ENCODE measurements at regions not wholly inside any gene's neighbourhood (a gene's known extent, or its start where the extent isn't known, plus 50 kb on each side); places are given as distances from the start of the nearest gene placed in this dataset.

- Mint-ChIP-seq H3K27me3 (ENCODE audit: insufficient read depth) (peaks cover 3% of the 10 kb centered on the region; the same call in 1 of the 2 replicates), H3K9me3 (no peaks in the 10 kb centered on the region), H3K36me3 (ENCODE audit: low read depth) (no peaks in the 10 kb centered on the region), H3K27ac (no peak overlapping the region), H3K4me3 (no peak overlapping the region), H3K4me1 (ENCODE audit: low read depth) (no peaks in the 10 kb centered on the region)
- TF ChIP-seq CTCF (IDR thresholded peaks at IDR 0.05), result no peak
- no peak for DNase-seq
Measured at GRCh38 chr1:229891227-229891626, 175.8 kb upstream of the GALNT2 start.

- DNase-seq, result no peak
- Mint-ChIP-seq H3K9me3 (no peaks in the 10 kb centered on the region), H3K27ac (no peak overlapping the region), H3K4me1 (ENCODE audit: low read depth) (no peaks in the 10 kb centered on the region), H3K36me3 (ENCODE audit: low read depth) (no peaks in the 10 kb centered on the region), H3K27me3 (ENCODE audit: insufficient read depth) (peaks cover 9% of the 10 kb centered on the region; the same call in 1 of the 2 replicates), H3K4me3 (no peak overlapping the region)
- TF ChIP-seq CTCF (IDR thresholded peaks at IDR 0.05), result no peak
Measured at GRCh38 chr1:229892515-229893117, 174.4 kb upstream of the GALNT2 start.

- no peaks in the 10 kb centered on the region for H3K9me3 Mint-ChIP-seq
- no peak for DNase-seq
- H3K27ac Mint-ChIP-seq, result no peak overlapping the region
- TF ChIP-seq CTCF (IDR thresholded peaks at IDR 0.05), result no peak
- H3K4me3 Mint-ChIP-seq, result no peak overlapping the region
- H3K4me1 Mint-ChIP-seq (ENCODE audit: low read depth), result no peaks in the 10 kb centered on the region
- H3K36me3 Mint-ChIP-seq (ENCODE audit: low read depth), result no peaks in the 10 kb centered on the region
- H3K27me3 Mint-ChIP-seq (ENCODE audit: insufficient read depth), result peaks cover 9% of the 10 kb centered on the region; the same call in 1 of the 2 replicates
Measured at GRCh38 chr1:229893762-229894444, 173.1 kb upstream of the GALNT2 start.

GRCh38 chr1:229894532-229894931 lies 172.5 kb upstream of the GALNT2 start:
- Mint-ChIP-seq H3K4me3 (no peak overlapping the region), H3K4me1 (ENCODE audit: low read depth) (no peaks in the 10 kb centered on the region), H3K9me3 (no peaks in the 10 kb centered on the region), H3K27ac (no peak overlapping the region), H3K36me3 (ENCODE audit: low read depth) (no peaks in the 10 kb centered on the region), H3K27me3 (ENCODE audit: insufficient read depth) (peaks cover 9% of the 10 kb centered on the region; the same call in 1 of the 2 replicates)
- no peak for DNase-seq
- no peak for TF ChIP-seq CTCF (IDR thresholded peaks at IDR 0.05)

- H3K27me3 Mint-ChIP-seq (ENCODE audit: insufficient read depth), result peaks cover 9% of the 10 kb centered on the region; the same call in 1 of the 2 replicates
- H3K4me1 Mint-ChIP-seq (ENCODE audit: low read depth), result no peaks in the 10 kb centered on the region
Measured at GRCh38 chr1:229895605-229896004, 171.4 kb upstream of the GALNT2 start.

More at GRCh38 chr1:229895605-229896004, 171.4 kb upstream of the GALNT2 start:
- Mint-ChIP-seq H3K4me3 (no peak overlapping the region), H3K9me3 (no peaks in the 10 kb centered on the region), H3K27ac (no peak overlapping the region), H3K36me3 (ENCODE audit: low read depth) (no peaks in the 10 kb centered on the region)
- DNase-seq, result no peak
- TF ChIP-seq CTCF (IDR thresholded peaks at IDR 0.05), result no peak

All from HFFc6 (cell line).